Heart left ventricle (tissue), 13 donors: ENCODE measurements at regions not wholly inside any gene's neighbourhood (a gene's known extent, or its start where the extent isn't known, plus 50 kb on each side); places are given as distances from the start of the nearest gene placed in this dataset.

Source experiments
- CTCF ChIP-seq, 12 donors: fragments of 200-600 bp; sonication (generic) in 4 of 12; IDR thresholded peaks; one replicate each; pipeline versions ENCODE4 v1.5.0 to v1.8.0; 2018 to 2022; ENCODE audit warnings: antibody characterized with exemption in 12 of 12, mild to moderate bottlenecking in 5 of 12
- POLR2A ChIP-seq, 2 donors: fragments of 450-650 bp; IDR thresholded peaks; one replicate each; pipeline ENCODE4 v1.6.1; 2017; ENCODE audit warnings: antibody characterized with exemption in 2 of 2, mild to moderate bottlenecking in 2 of 2, moderate library complexity in 2 of 2
- donor health status: ischemic (EF 13 %, LVEDD 7.1; RV severe dilation, severe dysfunction).
- donor health status: DM: no; HTN: yes; CAD: no.
- donor health status: DM: no; HTN: no; CAD: no.
- donor health status: ischemic (EF 25% LVEDD 6.9; RV normal size, moderate dysfunction).
- donor health status: ischemic (EF 25% LVEDD 5.7; RV mildly dilated, moderate dysfunction).
- donor health status: ischemic (EF 35%, LVEDD 5.7; RV mildly dilated, moderate dysfunction).
- donor health status: nonischemic (EF 11% LVEDD 7.7; RV severe dilation, severe dysfunction).
- donor health status: DM: yes; HTN: yes; CAD: no.
- donor health status: PGD.
- donor health status: ischemic (EF 29% LVEDD 5.4; RV normal size, mild dysfunction).
- donor health status: nonischemic (EF 23%, LVEDD 6.1; RV moderate dilation, normal function).

GRCh38 chr6:168383062-168383854 is 57.7 kb upstream of the SMOC2 start:
- TF ChIP-seq CTCF (IDR thresholded peaks at IDR 0.05): no peak
- TF ChIP-seq POLR2A (IDR thresholded peaks at IDR 0.05): no peak
